Effector CD8-positive, alpha-beta T cell (primary cell): ENCODE measurements at regions not wholly inside any gene's neighbourhood (a gene's known extent, or its start where the extent isn't known, plus 50 kb on each side); places are given as distances from the start of the nearest gene placed in this dataset.

Experiments used
- DNase-seq: peaks from one replicate; lab custom pipeline; 2025; lab: John Stamatoyannopoulos, UW

DNA sequence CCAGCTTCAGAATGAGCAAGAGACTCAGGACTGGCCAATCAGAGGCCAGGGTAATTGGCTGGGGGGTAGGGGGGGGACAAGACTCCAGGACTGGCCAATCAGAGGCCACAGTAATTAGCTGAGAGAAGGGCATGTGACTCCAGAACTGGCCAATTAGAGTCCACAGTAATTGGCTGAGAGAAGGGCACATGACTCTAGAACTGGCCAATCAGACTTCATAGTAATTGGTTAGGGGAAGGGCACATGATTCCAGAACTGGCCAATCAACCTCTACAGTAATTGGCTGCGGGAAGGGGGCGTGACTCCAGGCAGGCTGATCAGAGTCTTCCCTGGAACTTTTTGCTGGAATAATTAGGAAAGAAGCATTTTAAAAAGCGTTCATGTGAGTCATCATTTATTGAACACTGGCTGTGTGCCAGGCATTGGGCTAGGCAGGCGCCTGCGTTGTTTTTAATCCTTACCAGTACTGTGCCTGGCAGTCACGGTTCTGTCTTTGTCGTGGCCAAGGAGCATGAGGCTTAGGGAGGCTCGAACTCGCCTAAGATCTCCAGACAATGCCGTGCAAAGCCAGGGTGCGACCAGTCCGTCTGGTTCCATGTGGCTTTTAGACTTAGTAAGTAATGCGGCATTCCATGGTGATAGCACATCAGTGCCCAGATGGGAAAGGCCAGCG lies 508.1 kb downstream of the TBC1D22A start:
- DNase-seq = no peak

DNA sequence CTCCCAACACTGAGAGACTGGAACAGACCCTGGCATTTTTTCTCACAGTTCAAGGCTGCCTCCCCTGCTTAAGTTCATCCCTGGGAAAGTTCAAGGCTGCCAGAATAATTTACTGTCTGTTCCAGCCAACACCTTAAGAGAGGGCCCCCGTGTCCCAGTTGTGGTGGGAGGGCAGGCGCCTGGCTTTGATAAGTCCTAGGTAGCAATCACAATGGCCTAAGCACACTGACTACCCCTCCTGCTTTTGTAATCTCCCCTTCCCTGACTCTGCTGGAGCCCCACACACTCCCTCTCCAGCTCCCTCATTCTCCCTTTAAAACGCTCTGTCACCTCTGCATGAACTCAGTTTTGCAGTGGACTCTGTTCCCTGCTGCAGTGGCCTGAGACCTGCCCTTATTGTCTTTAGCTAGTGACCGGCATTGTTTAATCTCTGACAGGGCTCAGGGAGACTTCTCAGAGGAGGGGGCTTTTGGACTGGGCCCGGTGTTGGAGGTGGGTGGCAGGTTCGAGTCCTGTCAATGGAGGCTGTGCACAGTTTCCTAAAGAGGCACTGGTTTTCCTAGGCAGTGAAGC lies 507.2 kb downstream of the TBC1D22A start:
- no peak for DNase-seq

DNA sequence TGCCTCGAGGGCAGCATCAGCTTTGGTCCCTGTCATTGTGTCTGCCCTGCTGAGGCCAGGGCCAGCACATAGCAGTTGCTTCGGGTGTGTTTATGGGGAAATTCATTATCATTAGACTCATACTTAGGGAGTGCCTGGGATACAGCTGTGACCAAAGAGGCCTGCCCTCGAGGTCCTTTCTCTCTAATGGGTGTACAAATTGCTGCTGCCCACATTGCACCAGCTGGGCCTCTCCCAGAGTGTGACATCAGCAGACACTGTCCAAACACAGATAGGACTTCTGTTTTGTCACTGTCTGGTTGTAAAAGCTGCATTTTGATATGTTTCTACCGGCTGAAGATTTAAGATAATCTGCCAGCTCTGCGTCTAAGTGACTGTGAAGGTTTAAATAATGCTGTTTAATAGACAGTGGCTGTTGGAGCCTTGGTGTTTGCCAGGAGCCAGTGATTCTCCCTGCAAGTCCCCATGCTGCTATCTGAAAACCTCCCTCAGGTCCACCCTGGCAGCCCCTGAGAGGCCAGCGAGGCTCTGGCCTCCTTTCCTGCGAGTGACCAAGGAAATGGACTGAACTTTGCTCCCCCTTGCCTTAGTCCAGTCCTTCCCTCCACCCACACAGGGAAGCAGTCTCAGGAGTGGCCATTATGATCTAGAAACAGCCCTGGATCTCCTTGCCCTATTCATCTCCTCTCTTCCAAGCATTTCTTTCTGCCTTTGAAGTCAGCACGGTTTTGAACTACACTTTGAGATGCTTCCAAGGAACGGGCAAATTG lies 505.2 kb downstream of the TBC1D22A start:
- DNase-seq = no peak

DNA sequence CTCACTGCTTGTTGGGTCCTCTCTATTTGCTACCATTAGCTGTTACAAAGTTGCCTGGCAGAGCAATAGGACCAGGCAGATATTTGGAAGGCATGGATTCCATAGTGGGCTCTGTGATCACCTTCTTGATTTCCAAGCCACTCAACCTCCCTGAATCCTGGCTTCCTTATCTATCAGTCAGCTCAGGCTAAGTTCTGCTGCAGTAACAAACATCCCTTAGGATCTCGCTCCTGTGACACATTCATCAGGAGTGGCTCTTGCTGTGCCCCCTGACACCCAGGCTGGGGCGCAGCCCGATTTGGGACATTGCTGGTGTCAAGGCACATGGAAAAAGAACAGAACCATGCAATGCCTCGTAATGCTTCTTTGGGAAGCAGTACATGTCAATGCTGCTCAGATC lies 503.9 kb downstream of the TBC1D22A start:
- DNase-seq = no peak

DNA sequence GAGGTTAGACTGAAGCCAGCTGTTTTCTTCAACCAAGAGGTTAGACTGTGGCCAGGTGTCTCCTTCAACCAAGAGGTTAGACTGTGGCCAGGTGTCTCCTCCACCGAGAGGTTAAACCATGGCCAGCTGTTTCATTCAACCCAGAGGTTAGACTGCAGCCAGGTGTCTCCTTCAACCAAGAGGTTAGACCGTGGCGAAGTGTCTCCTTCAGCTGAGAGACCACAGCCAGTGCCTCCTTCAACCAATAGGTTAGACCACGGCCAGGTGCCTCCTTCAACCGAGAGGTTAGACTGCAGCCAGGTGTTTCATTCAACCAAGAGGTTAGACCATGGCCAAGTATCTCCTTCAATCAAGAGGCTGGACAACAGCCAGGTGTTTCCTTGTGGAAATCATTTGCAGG lies 498.1 kb downstream of the TBC1D22A start:
- no peak for DNase-seq

DNA sequence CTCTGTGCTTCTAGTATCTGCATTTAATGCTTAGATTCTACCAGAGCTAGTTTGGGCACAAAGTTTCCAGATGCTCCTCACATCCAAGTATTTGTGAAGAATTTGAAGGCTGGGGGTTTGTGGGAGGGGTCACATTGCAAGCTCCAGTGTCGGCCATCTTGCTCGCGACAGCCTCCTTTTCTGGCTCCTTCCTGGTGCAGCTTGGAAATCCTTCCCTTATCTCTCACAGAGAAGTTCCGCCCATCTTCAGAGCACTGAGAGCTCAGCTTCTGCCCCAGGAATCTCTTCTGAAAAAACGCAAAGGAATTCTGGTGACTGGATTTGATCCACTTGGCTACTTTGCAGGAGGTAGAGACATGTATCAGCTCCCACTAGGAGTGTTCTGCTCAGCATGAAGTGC lies 497.5 kb downstream of the TBC1D22A start:
- DNase-seq = no peak

DNA sequence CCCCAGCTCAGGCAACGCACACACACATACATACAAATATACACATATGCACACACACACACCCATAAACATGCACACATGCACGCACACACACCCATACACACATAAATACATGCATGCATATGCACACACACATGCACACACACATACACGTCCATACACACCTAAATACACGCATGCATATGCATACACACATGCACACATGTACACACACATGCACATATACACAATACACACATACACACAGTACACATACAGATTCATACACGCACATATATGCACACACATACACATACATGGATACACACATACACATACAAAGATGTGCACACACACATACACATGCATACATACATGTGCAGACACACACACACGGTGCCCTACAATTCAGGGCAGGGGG lies 496.6 kb downstream of the TBC1D22A start:
- no peak for DNase-seq

DNA sequence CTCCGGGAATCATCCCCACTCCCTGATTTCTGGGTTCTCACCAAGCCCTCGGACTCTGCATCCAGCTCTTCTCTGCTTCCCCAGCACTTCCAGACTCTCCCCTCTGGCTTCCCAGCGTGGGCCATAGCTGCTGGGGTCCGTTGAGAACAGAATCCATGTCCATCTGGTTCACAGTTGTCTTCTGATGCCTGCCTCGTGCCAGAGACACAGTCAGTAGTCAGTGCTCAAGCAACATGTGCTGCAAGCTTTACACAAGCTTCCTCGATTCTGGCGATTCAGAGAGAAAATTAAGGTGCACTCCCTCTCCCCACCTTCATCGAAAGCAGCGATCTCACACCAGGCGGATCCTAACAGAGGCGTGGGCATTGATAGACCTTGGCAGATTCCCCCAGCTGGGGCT lies 495.5 kb downstream of the TBC1D22A start:
- no peak for DNase-seq

DNA sequence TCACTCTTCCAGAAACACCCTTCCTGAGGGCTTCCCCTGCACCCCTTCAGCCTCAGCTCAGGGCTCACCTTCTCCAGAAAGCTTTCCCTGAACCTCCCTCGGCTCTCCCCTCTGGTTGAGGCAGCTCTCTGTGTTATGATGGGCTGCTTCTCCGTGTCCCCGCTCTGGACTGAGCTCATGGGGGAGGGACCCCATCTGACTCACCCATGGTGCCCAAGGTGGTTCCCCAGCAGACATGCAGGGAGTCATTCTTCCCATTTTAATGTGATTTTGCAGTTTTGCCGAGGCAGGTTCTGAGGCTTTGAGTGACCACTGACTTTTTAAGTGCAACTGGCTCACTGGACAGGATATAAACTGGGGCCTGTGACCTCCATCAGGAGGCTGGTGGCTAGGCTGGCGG lies 495.1 kb downstream of the TBC1D22A start:
- no peak for DNase-seq

DNA sequence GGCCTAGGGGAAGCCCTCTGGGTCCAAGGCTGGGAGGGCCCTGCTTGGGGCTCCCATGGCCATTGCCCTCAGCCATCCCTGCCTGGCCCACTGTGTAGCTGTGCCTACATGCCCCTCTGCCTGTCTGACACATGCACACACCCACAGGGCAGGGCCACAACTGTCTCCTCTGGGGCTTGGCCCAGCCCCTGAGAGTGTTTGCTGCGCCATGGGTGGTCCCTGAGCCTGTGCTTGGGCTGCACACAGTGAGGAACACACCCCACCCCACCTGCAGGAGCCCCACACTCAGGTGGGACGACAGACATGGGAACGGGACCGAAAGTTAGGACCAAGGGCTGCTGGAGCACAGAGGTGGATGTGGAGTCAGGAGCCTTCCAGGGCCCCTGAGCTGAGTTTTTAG lies 489.5 kb downstream of the TBC1D22A start:
- no peak for DNase-seq

DNA sequence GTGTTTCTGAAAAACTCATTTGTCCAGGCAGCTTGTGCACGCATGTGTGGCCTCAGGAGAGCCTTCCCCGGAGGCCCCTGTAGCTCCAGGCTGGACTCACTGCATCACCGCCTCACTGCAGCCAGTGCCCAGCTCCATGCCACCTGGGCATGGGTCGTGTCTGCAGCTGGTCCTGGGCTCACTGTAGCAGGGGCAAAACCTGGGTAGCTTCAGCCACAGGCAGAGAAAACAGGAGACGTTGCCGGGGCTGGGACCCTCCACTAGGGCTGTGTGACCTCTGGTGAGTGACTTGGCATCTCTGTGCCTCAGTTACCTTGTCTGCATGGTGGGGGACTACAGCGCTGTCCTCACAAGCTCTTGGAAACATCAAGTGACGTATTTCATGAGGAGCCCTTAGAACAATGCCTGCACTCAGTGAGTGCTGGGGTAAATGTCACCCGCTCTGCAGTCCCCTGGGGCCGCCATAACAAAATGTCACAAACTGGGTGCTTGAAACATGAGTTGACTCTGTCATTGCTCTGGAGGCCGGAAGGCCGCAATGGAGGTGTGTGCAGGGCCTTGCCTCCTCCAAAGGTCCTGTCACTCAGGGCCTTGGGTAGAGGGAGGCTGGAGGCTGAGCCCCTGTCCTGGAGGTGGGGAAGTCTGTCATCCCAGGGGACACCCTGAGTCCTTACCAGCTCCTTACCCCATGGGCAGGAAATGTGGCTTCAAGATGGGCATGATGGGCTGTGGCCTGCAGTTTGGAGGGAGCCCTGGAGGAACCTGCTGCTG lies 488.7 kb downstream of the TBC1D22A start:
- no peak for DNase-seq

DNA sequence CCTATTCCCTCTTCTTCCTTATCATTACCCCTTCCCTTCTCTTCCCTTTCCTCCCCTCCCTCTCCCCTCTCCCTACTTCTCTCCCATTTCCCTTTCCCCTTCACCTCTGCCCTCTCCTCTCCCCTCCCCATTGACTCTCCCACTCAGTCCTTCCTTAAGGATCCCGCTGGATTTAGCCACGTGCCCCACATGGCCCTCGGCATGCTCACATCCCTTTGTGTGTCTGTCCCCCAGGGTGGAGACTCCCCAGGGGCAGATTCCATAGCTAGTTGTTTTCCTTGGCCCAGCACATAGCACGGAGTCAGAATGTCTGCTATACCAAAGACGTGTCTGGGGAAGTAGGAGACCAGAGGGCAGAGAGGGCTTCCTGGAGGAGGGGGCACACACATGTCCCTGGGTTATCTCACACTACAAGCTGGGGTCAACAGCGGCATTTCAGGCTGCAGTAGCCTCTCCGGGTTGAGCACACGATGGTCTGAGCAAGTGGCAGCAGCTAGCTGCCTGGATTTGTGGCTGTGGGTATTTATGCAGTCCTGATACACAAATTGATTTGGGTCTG lies 487.0 kb downstream of the TBC1D22A start:
- no peak for DNase-seq

DNA sequence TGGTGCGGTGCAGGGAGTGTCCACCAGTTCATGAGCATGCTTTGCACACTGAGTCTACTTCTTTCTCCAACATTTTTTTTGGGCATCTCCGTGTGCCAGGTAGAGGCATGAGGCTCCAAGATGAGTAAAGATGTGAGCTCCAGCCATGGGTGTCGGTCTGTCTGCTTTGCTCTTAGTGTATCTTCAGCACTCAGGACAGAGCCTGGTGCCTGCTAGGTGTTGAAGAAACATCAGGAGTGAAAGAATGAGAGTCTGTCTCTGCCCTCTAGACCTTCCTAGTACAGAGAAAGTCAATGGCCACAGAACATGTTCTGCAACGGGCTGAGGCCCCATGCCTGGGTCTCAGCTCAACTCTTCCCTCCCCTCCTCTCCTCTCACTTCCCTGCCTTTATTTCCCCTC lies 486.5 kb downstream of the TBC1D22A start:
- no peak for DNase-seq

DNA sequence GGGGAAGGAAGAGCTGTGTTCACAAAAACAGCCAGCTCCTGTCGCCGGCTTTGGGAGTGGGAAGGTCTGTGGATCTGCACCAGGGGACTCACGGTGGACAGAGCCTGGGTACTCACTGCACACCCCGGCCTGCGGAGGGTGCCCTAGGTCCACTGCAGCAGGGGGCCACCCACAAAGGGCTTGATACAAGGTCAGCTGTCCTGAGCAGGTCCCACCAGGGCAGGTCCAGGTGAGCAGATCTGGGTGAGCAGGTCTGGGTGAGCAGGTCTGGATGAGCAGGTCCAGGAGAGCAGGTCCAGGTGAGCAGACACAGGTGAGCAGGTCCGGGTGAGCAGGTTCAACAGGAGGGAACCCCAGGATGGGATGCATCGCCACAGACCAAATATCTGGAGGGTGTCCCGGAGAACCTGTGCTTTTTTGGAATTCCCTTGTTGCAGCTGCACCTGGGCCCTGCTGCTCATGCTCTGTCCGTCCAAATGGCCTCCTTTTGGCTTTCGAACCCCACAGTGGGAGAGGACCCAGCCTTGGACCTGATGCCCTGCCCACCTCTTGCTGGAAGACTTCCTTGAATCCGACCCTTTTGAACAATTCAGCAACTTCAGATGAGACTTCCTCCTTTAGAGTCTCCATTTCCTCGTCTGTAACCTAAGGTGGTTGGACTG lies 485.3 kb downstream of the TBC1D22A start:
- DNase-seq = no peak

DNA sequence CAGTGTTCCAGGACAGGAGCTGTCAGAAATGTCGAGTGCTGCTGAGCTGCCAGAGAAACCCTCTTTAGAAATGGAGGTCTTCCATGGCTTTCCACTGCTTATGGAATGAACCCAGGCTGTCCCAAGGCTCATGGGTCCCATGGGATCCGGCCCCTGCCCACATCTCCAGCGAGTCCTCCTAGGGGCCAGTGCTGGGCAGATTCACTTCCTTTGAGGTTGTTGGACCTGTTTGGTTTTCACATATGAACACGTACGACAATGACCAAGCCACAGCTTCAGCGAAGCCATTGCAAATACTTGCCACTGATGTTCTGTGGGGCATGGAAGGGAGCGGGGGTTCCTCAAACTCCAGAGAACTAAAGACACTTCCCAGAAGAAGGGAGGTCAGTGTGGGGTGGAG lies 483.3 kb downstream of the TBC1D22A start:
- DNase-seq = no peak

DNA sequence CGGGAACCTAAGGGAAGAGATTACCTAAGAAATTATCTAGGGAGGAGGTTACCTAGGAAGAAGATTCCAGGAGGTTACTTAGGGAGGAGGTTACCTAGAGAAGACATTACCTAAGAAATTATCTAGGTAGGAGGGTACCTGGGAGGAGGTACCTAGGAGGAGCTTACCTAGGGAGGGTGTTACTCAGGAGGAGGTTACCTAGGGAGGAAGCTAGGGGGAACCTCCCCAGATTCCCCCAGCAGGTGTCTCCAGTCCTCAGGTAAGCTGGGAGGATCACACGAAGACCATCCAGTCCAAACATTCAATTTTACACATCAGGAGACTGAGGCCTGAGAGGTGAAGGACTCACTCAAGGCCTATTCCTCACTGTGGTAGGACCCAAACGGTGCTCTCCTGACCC lies 482.8 kb downstream of the TBC1D22A start:
- DNase-seq = no peak

DNA sequence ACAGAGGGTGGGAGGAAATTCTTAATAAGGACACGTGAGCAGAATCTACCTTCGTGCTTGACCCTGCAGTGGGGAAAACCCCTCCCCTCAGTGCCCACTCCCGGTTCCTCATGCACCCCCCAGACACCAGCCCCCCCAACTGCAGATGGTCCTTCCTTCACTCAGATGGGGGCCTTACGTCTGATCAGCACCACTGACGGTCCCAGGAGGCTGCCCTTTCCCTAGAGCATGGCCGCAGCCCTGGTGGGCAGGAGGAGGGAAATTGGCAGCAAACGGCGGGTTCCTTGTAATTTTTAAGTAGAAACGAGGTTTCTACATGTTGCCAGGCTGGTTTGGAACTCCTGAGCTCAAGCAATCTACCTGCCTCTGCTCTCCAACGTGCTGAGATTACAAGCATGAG lies 477.7 kb downstream of the TBC1D22A start:
- DNase-seq = no peak

DNA sequence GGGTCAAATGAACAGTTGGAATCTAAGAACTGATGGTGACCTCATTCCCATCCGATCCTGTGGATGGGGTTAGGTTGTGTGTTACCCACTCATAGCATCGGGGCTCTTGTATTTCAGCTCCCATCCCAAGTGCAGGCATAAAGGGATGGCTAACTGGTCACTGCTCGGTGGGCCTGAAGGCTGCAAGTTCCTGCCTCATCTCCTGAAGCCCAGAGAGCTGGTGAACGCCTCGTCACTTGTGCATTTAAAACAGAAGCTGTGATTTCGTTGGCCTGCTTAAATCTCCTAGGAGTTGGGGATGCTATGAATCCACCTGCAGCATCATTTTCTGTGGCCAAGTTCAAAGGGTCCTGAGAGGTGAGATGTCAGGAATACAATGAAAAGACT lies 477.0 kb downstream of the TBC1D22A start:
- DNase-seq = no peak

DNA sequence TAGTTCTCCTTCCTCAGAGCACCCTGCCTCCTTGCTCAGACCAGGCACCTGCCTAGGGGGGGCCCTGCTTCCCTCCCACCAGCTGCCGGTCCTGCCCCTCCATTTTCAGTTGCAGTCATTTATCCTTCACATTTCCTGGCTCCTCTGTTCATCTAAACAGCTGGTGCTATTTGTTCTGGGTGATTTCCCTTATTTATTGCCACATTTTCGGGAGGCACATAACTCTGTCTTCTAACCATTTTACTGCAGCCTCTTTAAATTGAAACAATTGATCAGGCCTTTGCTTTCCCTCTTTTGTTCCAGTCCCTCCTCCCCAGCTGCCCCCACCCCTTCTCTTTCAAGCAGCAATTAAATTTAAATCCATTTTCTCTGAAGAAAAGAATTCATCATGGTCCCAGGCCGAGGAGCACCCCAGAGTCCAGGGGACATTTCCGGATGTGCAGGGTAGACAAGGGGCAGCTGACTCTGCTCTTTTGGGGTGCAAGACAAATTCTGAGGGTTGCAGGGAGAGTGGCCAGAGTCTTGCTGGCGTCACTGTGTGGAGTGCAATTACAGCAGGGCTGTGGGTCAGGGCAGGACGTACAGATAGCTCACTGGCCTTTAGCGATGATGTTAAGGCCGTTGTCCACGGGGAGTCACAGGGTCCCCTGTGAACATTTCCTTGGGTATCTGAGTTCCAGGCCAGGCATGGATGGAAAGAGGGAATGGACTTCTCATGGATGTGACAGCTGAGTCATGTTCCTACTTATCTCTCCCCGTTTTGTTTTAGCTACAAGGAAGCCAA lies 476.4 kb downstream of the TBC1D22A start:
- no peak for DNase-seq

DNA sequence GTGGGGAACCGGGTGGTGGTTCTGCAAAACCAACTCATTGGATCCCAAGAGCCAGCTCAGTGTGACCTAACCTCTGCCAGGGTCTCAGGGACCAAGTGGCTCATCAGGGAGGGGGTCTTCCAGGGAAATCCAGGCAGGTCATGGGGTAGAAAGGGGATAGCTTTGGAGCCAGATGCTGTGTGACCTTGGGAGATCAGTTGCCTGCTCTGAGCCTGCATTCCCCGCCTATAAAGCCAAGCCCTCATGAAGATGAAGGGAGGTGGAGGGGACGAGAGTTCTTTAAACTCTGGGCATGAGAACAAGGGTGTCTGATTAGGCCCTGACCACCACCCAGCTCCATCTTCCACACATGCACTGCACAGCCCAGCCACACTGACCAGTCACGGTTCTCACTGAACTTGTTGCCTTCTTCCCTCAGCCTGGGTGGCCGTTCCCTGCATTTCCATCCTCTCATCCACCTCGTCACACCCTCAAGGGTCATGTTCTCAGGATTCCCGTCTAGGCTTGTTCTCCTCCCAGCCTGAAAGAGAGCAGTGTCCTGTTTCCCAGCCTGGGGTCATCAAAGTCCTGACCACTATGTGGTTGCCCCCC lies 475.5 kb downstream of the TBC1D22A start:
- DNase-seq = no peak

DNA sequence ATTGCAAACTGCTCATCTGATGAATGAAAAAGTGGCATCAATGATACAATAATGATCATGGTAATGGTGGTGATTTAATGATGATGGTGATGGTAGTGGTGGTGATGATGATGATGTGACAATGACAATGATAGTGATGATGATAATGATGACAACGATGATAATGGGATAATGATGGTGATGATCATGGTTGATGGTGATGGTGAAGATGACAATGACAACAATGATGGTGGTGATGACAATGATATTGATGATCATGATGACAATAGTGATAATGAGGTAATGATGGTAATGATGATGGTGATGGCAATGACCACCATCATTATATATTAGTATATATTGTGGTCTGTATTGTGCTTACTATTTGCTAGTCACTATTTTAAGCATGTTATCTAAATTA lies 474.3 kb downstream of the TBC1D22A start:
- no peak for DNase-seq
